ENCODE measurements at regions not wholly inside any gene's neighbourhood (a gene's known extent, or its start where the extent isn't known, plus 50 kb on each side); places are given as distances from the start of the nearest gene placed in this dataset.

GRCh38 chr9:18358325-18358724, 115.6 kb upstream of the ADAMTSL1 start:
- no peaks in the 10 kb centered on the region for H3F3A ChIP-seq (ENCODE audit: insufficient read depth, low read length)
- no peak overlapping the region for H3K4me3 ChIP-seq (ENCODE audit: low read length)
- H4K20me1 ChIP-seq (ENCODE audit: insufficient read depth, low read length): no peaks in the 10 kb centered on the region
- no peaks in the 10 kb centered on the region for H3K27me3 ChIP-seq (replicated peaks; ENCODE audit: insufficient read depth, low read length)
- H3K36me3 ChIP-seq (replicated peaks; ENCODE audit: insufficient read depth, low read length): no peaks in the 10 kb centered on the region
- H3K9ac ChIP-seq (ENCODE audit: low read length): no peak overlapping the region
- H3K27ac ChIP-seq (ENCODE audit: low read length): no peak overlapping the region
- H3K4me1 ChIP-seq (ENCODE audit: low read length): peaks cover 15% of the 10 kb centered on the region
- no peaks in the 10 kb centered on the region for H3K79me2 ChIP-seq (ENCODE audit: low read length)
- no peaks in the 10 kb centered on the region for H3K9me2 ChIP-seq (replicated peaks; ENCODE audit: insufficient read depth, low read length)
- no peak overlapping the region for H2AFZ ChIP-seq (ENCODE audit: low read length)
- TF ChIP-seq, protein P1, sequence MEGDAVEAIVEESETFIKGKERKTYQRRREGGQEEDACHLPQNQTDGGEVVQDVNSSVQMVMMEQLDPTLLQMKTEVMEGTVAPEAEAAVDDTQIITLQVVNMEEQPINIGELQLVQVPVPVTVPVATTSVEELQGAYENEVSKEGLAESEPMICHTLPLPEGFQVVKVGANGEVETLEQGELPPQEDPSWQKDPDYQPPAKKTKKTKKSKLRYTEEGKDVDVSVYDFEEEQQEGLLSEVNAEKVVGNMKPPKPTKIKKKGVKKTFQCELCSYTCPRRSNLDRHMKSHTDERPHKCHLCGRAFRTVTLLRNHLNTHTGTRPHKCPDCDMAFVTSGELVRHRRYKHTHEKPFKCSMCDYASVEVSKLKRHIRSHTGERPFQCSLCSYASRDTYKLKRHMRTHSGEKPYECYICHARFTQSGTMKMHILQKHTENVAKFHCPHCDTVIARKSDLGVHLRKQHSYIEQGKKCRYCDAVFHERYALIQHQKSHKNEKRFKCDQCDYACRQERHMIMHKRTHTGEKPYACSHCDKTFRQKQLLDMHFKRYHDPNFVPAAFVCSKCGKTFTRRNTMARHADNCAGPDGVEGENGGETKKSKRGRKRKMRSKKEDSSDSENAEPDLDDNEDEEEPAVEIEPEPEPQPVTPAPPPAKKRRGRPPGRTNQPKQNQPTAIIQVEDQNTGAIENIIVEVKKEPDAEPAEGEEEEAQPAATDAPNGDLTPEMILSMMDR (IDR thresholded peaks at IDR 0.05; ENCODE audit: low read length): no peak
- TF ChIP-seq EZH2 (optimal IDR thresholded peaks at IDR 0.05; ENCODE audit: low read depth, low read length) (no peak), EZH2phosphoT487 (IDR thresholded peaks at IDR 0.05; ENCODE audit: low read length) (no peak)
- H3K4me2 ChIP-seq (ENCODE audit: low read depth, low read length): no peak overlapping the region
- H3K9me3 ChIP-seq (replicated peaks; ENCODE audit: insufficient read depth, low read length): no peaks in the 10 kb centered on the region
- DNase-seq: no peak

GRCh38 chr9:18359335-18359734, 114.6 kb upstream of the ADAMTSL1 start:
- H3K4me1 ChIP-seq (ENCODE audit: low read length): peaks cover 19% of the 10 kb centered on the region
- no peaks in the 10 kb centered on the region for H4K20me1 ChIP-seq (ENCODE audit: insufficient read depth, low read length)
- no peaks in the 10 kb centered on the region for H3K36me3 ChIP-seq (replicated peaks; ENCODE audit: insufficient read depth, low read length)
- no peaks in the 10 kb centered on the region for H3K9me2 ChIP-seq (replicated peaks; ENCODE audit: insufficient read depth, low read length)
- no peaks in the 10 kb centered on the region for H3F3A ChIP-seq (ENCODE audit: insufficient read depth, low read length)
- H3K27ac ChIP-seq (ENCODE audit: low read length): no peak overlapping the region
- DNase-seq: no peak
- no peaks in the 10 kb centered on the region for H3K9me3 ChIP-seq (replicated peaks; ENCODE audit: insufficient read depth, low read length)
- no peak overlapping the region for H3K9ac ChIP-seq (ENCODE audit: low read length)
- H3K4me3 ChIP-seq (ENCODE audit: low read length): no peak overlapping the region
- H3K79me2 ChIP-seq (ENCODE audit: low read length): no peaks in the 10 kb centered on the region
- no peak overlapping the region for H2AFZ ChIP-seq (ENCODE audit: low read length)
- H3K27me3 ChIP-seq (replicated peaks; ENCODE audit: insufficient read depth, low read length): no peaks in the 10 kb centered on the region
- TF ChIP-seq, protein P1 (IDR thresholded peaks at IDR 0.05; ENCODE audit: low read length): no peak
- TF ChIP-seq EZH2 (optimal IDR thresholded peaks at IDR 0.05; ENCODE audit: low read depth, low read length): no peak
- no peak for TF ChIP-seq EZH2phosphoT487 (IDR thresholded peaks at IDR 0.05; ENCODE audit: low read length)
- no peak overlapping the region for H3K4me2 ChIP-seq (ENCODE audit: low read depth, low read length)

DNA sequence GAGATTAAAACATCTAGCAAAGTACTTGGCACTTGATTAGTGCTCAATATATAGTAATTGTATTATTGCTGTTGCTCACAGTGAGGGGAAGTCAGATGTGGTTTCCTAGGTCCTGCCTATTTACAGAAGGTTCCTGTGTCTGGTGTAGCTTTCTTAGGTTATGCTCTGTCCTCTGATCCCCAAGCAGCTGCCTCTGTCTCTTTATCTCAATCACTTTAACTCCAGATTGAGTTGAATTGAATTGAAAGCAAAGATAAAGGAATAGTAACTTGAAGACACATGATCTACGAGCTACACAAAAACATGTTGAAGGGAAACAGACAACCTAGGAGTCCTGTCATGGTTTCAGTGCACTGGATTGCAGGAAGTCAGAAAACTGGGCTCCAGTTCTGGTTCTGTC, 113.9 kb upstream of the ADAMTSL1 start:
- H3K9ac ChIP-seq (ENCODE audit: low read length): no peak overlapping the region
- no peak overlapping the region for H3K27ac ChIP-seq (ENCODE audit: low read length)
- TF ChIP-seq EZH2phosphoT487 (IDR thresholded peaks at IDR 0.05; ENCODE audit: low read length): no peak
- TF ChIP-seq, protein P1 (IDR thresholded peaks at IDR 0.05; ENCODE audit: low read length): no peak
- no peak for TF ChIP-seq EZH2 (optimal IDR thresholded peaks at IDR 0.05; ENCODE audit: low read depth, low read length)
- H2AFZ ChIP-seq (ENCODE audit: low read length): no peak overlapping the region
- no peaks in the 10 kb centered on the region for H3K9me3 ChIP-seq (replicated peaks; ENCODE audit: insufficient read depth, low read length)
- no peaks in the 10 kb centered on the region for H4K20me1 ChIP-seq (ENCODE audit: insufficient read depth, low read length)
- no peak overlapping the region for H3K4me3 ChIP-seq (ENCODE audit: low read length)
- no peaks in the 10 kb centered on the region for H3K79me2 ChIP-seq (ENCODE audit: low read length)
- H3K27me3 ChIP-seq (replicated peaks; ENCODE audit: insufficient read depth, low read length): no peaks in the 10 kb centered on the region
- H3K4me2 ChIP-seq (ENCODE audit: low read depth, low read length): no peak overlapping the region
- H3F3A ChIP-seq (ENCODE audit: insufficient read depth, low read length): no peaks in the 10 kb centered on the region
- H3K4me1 ChIP-seq (ENCODE audit: low read length): peaks cover 19% of the 10 kb centered on the region
- DNase-seq: no peak
- H3K36me3 ChIP-seq (replicated peaks; ENCODE audit: insufficient read depth, low read length): no peaks in the 10 kb centered on the region
- no peaks in the 10 kb centered on the region for H3K9me2 ChIP-seq (replicated peaks; ENCODE audit: insufficient read depth, low read length)

Data from MM.1S (cell line).